PC-9 (cell line): ENCODE measurements at regions not wholly inside any gene's neighbourhood (a gene's known extent, or its start where the extent isn't known, plus 50 kb on each side); places are given as distances from the start of the nearest gene placed in this dataset.

ENCODE experiments used
- BruUV-seq: library from RNA; stranded (reverse); fragments of 400-500 nt; replicated peaks from 2 replicates; lab custom pipeline; 2021; lab: Mats Ljungman, UMichigan
- CTCF ChIA-PET: fragments of 300-600 bp; sonication (Branson Sonifier 250); formaldehyde crosslinking; loops from one replicate; lab custom pipeline; 2022; ENCODE audit warnings: antibody characterized with exemption; lab: Charles Lee
- POLR2A ChIA-PET: fragments of 300-600 bp; sonication (Branson Sonifier 250); formaldehyde crosslinking; loops from one replicate; lab custom pipeline; 2022; ENCODE audit warnings: antibody characterized with exemption; ENCODE audit not compliant: unreplicated experiment; lab: Charles Lee
- DNase-seq, 2 experiments: peaks; one replicate each; pipeline versions ENCODE4 v3.0.0 to v3.0.0-alpha.2; 2015 to 2022; ENCODE audit warnings: mixed read lengths in 1 of 2
- H2AFZ ChIP-seq: fragments of 200-600 bp; sonication (generic); 2 replicates; pipeline ENCODE4 v1.8.1; 2017; ENCODE audit warnings: antibody characterized with exemption
- H3F3A ChIP-seq: fragments of 200-600 bp; sonication (generic); 2 replicates; pipeline ENCODE4 v1.8.1; 2017; ENCODE audit warnings: antibody characterized with exemption, mild to moderate bottlenecking, low read depth; ENCODE audit not compliant: insufficient read depth
- H3K27ac ChIP-seq: fragments of 200-600 bp; sonication (generic); 2 replicates; pipeline ENCODE4 v1.6.1; 2016; ENCODE audit warnings: mixed run types
- H3K27me3 ChIP-seq: fragments of 200-600 bp; sonication (generic); 2 replicates; pipeline ENCODE4 v1.6.1; 2016; ENCODE audit warnings: low read depth, mixed run types; ENCODE audit not compliant: insufficient read depth
- H3K36me3 ChIP-seq: fragments of 200-600 bp; sonication (generic); 2 replicates; pipeline ENCODE4 v1.6.1; 2016; ENCODE audit warnings: low read depth, mixed run types
- H3K4me1 ChIP-seq: fragments of 200-600 bp; sonication (generic); replicated peaks from 2 replicates; pipeline ENCODE4 v1.6.1; 2016; ENCODE audit warnings: mixed run types; ENCODE audit not compliant: insufficient read depth
- H3K4me2 ChIP-seq: fragments of 200-600 bp; sonication (generic); 2 replicates; pipeline ENCODE4 v1.6.1; 2017; ENCODE audit warnings: mixed run types
- H3K4me3 ChIP-seq: fragments of 200-600 bp; sonication (generic); 2 replicates; pipeline ENCODE4 v1.6.1; 2016; ENCODE audit warnings: mixed run types
- H3K79me2 ChIP-seq: fragments of 200-600 bp; sonication (generic); 2 replicates; pipeline ENCODE4 v1.6.1; 2017; ENCODE audit warnings: low read depth, mixed run types
- H3K9me2 ChIP-seq: fragments of 200-600 bp; sonication (generic); 2 replicates; pipeline ENCODE4 v1.8.1; 2017; ENCODE audit warnings: mild to moderate bottlenecking; ENCODE audit not compliant: insufficient read depth
- H3K9me3 ChIP-seq: fragments of 200-600 bp; sonication (generic); 2 replicates; pipeline ENCODE4 v1.8.1; 2016; ENCODE audit warnings: low read depth; ENCODE audit not compliant: insufficient read depth
- H4K20me1 ChIP-seq: fragments of 200-600 bp; sonication (generic); 2 replicates; pipeline ENCODE4 v1.8.1; 2017; ENCODE audit not compliant: insufficient read depth
- CTCF ChIP-seq: fragments of 200-600 bp; sonication (generic); conservative IDR thresholded peaks from 2 replicates; pipeline ENCODE4 v1.6.1; 2017; ENCODE audit warnings: mixed run types, antibody characterized with exemption, mild to moderate bottlenecking, moderate library complexity
- EZH2 ChIP-seq: fragments of 200-600 bp; sonication (generic); IDR thresholded peaks from 2 replicates; pipeline ENCODE4 v1.8.0; 2017; ENCODE audit warnings: antibody characterized with exemption, low read depth
- intact Hi-C: fragments of 100-400 bp; cut with micrococcal nuclease; formaldehyde crosslinking; loops from one replicate; pipeline ENCODE4 v1.10.0; 2022; ENCODE audit not compliant: unreplicated experiment

- DNase-seq: no peak
- Histone ChIP-seq H3K4me2 (no peak overlapping the region), H3K4me3 (no peak overlapping the region), H3K27ac (no peak overlapping the region), H3K36me3 (no peaks in the 10 kb centered on the region), H4K20me1 (no peaks in the 10 kb centered on the region), H3K4me1 (no peaks in the 10 kb centered on the region), H3F3A (no peaks in the 10 kb centered on the region), H2AFZ (no peak overlapping the region), H3K9me2 (no peaks in the 10 kb centered on the region), H3K79me2 (no peaks in the 10 kb centered on the region), H3K27me3 (no peaks in the 10 kb centered on the region), H3K9me3 (no peaks in the 10 kb centered on the region)
- intact Hi-C loops: no loop called here
- no TSS peak for BruUV-seq
- CTCF ChIA-PET: no interaction called here
- no peak for TF ChIP-seq CTCF
- TF ChIP-seq EZH2: no peak
- POLR2A ChIA-PET: no interaction called here
These were observed 168.8 kb upstream of the FRG1 start for GRCh38 chr4:189771696-189772361.

GRCh38 chr4:189773909-189774308, 166.8 kb upstream of the FRG1 start:
- Histone ChIP-seq H3K36me3 (no peaks in the 10 kb centered on the region), H3K4me3 (no peak overlapping the region), H4K20me1 (no peaks in the 10 kb centered on the region), H3F3A (no peaks in the 10 kb centered on the region), H3K79me2 (no peaks in the 10 kb centered on the region), H2AFZ (no peak overlapping the region), H3K4me2 (no peak overlapping the region), H3K27me3 (no peaks in the 10 kb centered on the region), H3K9me2 (no peaks in the 10 kb centered on the region), H3K27ac (no peak overlapping the region), H3K9me3 (no peaks in the 10 kb centered on the region), H3K4me1 (no peaks in the 10 kb centered on the region)
- POLR2A ChIA-PET: no interaction called here
- CTCF ChIA-PET: no interaction called here
- no peak for DNase-seq
- intact Hi-C loops: no loop called here
- no TSS peak for BruUV-seq
- no peak for TF ChIP-seq EZH2
- TF ChIP-seq CTCF: no peak

- no peaks in the 10 kb centered on the region for H4K20me1 ChIP-seq
- no TSS peak for BruUV-seq
- H3K4me1 ChIP-seq: no peaks in the 10 kb centered on the region
- ChIA-PET POLR2A (interaction anchor here (0.6 kb wide), 1 partner anchor 940 kb away, joined by 12 read pairs; no protein-coding TSS in a partner anchor), CTCF (no interaction called here)
- H2AFZ ChIP-seq: no peak overlapping the region
- H3K27me3 ChIP-seq: no peaks in the 10 kb centered on the region
- no peak overlapping the region for H3K4me3 ChIP-seq
- DNase-seq: no peak
- H3K9me2 ChIP-seq: no peaks in the 10 kb centered on the region
- no peaks in the 10 kb centered on the region for H3K79me2 ChIP-seq
- H3K36me3 ChIP-seq: no peaks in the 10 kb centered on the region
- no peak overlapping the region for H3K4me2 ChIP-seq
- intact Hi-C loops: no loop called here
- H3K9me3 ChIP-seq: no peaks in the 10 kb centered on the region
- no peak overlapping the region for H3K27ac ChIP-seq
- TF ChIP-seq CTCF (no peak), EZH2 (no peak)
- H3F3A ChIP-seq: no peaks in the 10 kb centered on the region
These were observed 161.2 kb upstream of the FRG1 start for GRCh38 chr4:189779281-189779980.
